ENCODE measurements at regions not wholly inside any gene's neighbourhood (a gene's known extent, or its start where the extent isn't known, plus 50 kb on each side); places are given as distances from the start of the nearest gene placed in this dataset.

GRCh38 chr9:105128908-105129600, 115.4 kb upstream of the SLC44A1 start:
- H3K27ac Mint-ChIP-seq = peak overlapping the region in 2 of 7 donors; percentile 11 to 17
- Histone ChIP-seq H3K36me3 (replicated peaks in 1 of 2; ENCODE audit: control insufficient read depth in 1 of 2, insufficient read depth in 2 of 2, low read length in 2 of 2) (no peaks in the 10 kb centered on the region), H3K27me3 (ENCODE audit: control insufficient read depth in 2 of 2, insufficient read depth in 2 of 2, low read length in 2 of 2) (no peaks in the 10 kb centered on the region), H3K4me3 (replicated peaks in 1 of 3; ENCODE audit: low read depth in 2 of 3, low read length in 3 of 3) (no peak overlapping the region), H2AFZ (ENCODE audit: insufficient read depth, low read depth, low read length, poor library complexity, severe bottlenecking) (no peak overlapping the region), H4K20me1 (ENCODE audit: insufficient read depth, low read length) (no peaks in the 10 kb centered on the region), H3K9me3 (replicated peaks in 1 of 2; ENCODE audit: control insufficient read depth in 1 of 2, insufficient read depth in 1 of 2, low read length in 2 of 2) (no peaks in the 10 kb centered on the region), H3K4me2 (replicated peaks; ENCODE audit: extremely low read depth, low read length, poor library complexity, severe bottlenecking) (no peak overlapping the region), H3K79me2 (ENCODE audit: insufficient read depth, low read length) (no peaks in the 10 kb centered on the region), H3K27ac (ENCODE audit: low read depth in 1 of 2, low read length in 2 of 2) (no peak overlapping the region), H3K4me1 (ENCODE audit: control insufficient read depth in 1 of 2, insufficient read depth in 2 of 2, low read length in 2 of 2) (peaks cover 32 to 35% of the 10 kb centered on the region in 2 donors), H3K9ac (ENCODE audit: insufficient read depth, low read length, poor library complexity, severe bottlenecking) (no peak overlapping the region)
- H3K9me3 Mint-ChIP-seq = peaks cover 0 to 1% (median 0%) of the 10 kb centered on the region in 7 donors
- no peak for DNase-seq
- peaks cover 40% of the 10 kb centered on the region for H3K4me1 Mint-ChIP-seq
- peaks cover 0 to 8% (median 1%) of the 10 kb centered on the region in 3 donors for H3K27me3 Mint-ChIP-seq (ENCODE audit: low read depth in 3 of 3)
- no peaks in the 10 kb centered on the region for H3K36me3 Mint-ChIP-seq
- 88% methylated on average over 3 of the region's 5 CpGs for WGBS (ENCODE audit: insufficient coverage)
- no peak for TF ChIP-seq CTCF (IDR thresholded peaks at IDR 0.05)
- intact Hi-C loops (cut with micrococcal nuclease) = no loop called here
- no peak overlapping the region for H3K4me3 Mint-ChIP-seq

- H4K20me1 ChIP-seq (ENCODE audit: insufficient read depth, low read length) = no peaks in the 10 kb centered on the region
- WGBS (ENCODE audit: insufficient coverage) = 100% methylated on average over 1 of the region's 1 CpG
- H3K36me3 ChIP-seq (replicated peaks in 1 of 2; ENCODE audit: control insufficient read depth in 1 of 2, insufficient read depth in 2 of 2, low read length in 2 of 2) = no peaks in the 10 kb centered on the region
- Mint-ChIP-seq H3K27ac (peak overlapping the region in 1 of 7 donors; percentile 5), H3K27me3 (ENCODE audit: low read depth in 3 of 3) (peaks cover 0 to 8% (median 1%) of the 10 kb centered on the region in 3 donors), H3K4me3 (no peak overlapping the region), H3K4me1 (peaks cover 35% of the 10 kb centered on the region), H3K9me3 (peaks cover 0 to 3% (median 0%) of the 10 kb centered on the region in 7 donors), H3K36me3 (no peaks in the 10 kb centered on the region)
- intact Hi-C loops (cut with micrococcal nuclease) = no loop called here
- DNase-seq = no peak
- no peak for TF ChIP-seq CTCF (IDR thresholded peaks at IDR 0.05)
- H3K4me3 ChIP-seq (replicated peaks in 1 of 3; ENCODE audit: low read depth in 2 of 3, low read length in 3 of 3) = no peak overlapping the region
- no peaks in the 10 kb centered on the region for H3K9me3 ChIP-seq (replicated peaks in 1 of 2; ENCODE audit: control insufficient read depth in 1 of 2, insufficient read depth in 1 of 2, low read length in 2 of 2)
- H3K4me1 ChIP-seq (ENCODE audit: control insufficient read depth in 1 of 2, insufficient read depth in 2 of 2, low read length in 2 of 2) = peaks cover 26 to 28% of the 10 kb centered on the region in 2 donors
- no peaks in the 10 kb centered on the region for H3K79me2 ChIP-seq (ENCODE audit: insufficient read depth, low read length)
- no peak overlapping the region for H3K9ac ChIP-seq (ENCODE audit: insufficient read depth, low read length, poor library complexity, severe bottlenecking)
- no peaks in the 10 kb centered on the region for H3K27me3 ChIP-seq (ENCODE audit: control insufficient read depth in 2 of 2, insufficient read depth in 2 of 2, low read length in 2 of 2)
- H3K4me2 ChIP-seq (replicated peaks; ENCODE audit: extremely low read depth, low read length, poor library complexity, severe bottlenecking) = no peak overlapping the region
- no peak overlapping the region for H3K27ac ChIP-seq (ENCODE audit: low read depth in 1 of 2, low read length in 2 of 2)
- no peak overlapping the region for H2AFZ ChIP-seq (ENCODE audit: insufficient read depth, low read depth, low read length, poor library complexity, severe bottlenecking)
These were observed 114.7 kb upstream of the SLC44A1 start for GRCh38 chr9:105129731-105130130.

All from CD14-positive monocyte (primary cell).